Nephron (organoid): ENCODE measurements at regions not wholly inside any gene's neighbourhood (a gene's known extent, or its start where the extent isn't known, plus 50 kb on each side); places are given as distances from the start of the nearest gene placed in this dataset.

Experiments
- H3K27ac Mint-ChIP-seq, 3 experiments: 2 replicates each; pipeline ENCODE4 v1.8.0; 2020; ENCODE audit warnings: mixed read lengths in 3 of 3, mild to moderate bottlenecking in 2 of 3, moderate library complexity in 1 of 3
- H3K27me3 Mint-ChIP-seq: 2 replicates; pipeline ENCODE4 v1.8.0; 2021; ENCODE audit warnings: low read depth, mild to moderate bottlenecking, moderate library complexity, mixed read lengths
- H3K36me3 Mint-ChIP-seq: 2 replicates; pipeline ENCODE4 v1.8.0; 2020; ENCODE audit warnings: low read depth, mixed read lengths
- H3K4me1 Mint-ChIP-seq: 2 replicates; pipeline ENCODE4 v1.8.0; 2020; ENCODE audit warnings: mixed read lengths
- H3K4me3 Mint-ChIP-seq, 3 experiments: 2 replicates each; pipeline ENCODE4 v1.8.0; 2020; ENCODE audit warnings: mild to moderate bottlenecking in 3 of 3, mixed read lengths in 3 of 3, moderate library complexity in 2 of 3
- H3K9me3 Mint-ChIP-seq: 2 replicates; pipeline ENCODE4 v1.8.0; 2020; ENCODE audit warnings: mixed read lengths
- CTCF ChIP-seq, 3 experiments: fragments of 200-600 bp; sonication (generic); IDR thresholded peaks; one replicate each; pipeline ENCODE4 v1.5.0; 2021; ENCODE audit warnings: antibody characterized with exemption in 3 of 3; ENCODE audit not compliant: unreplicated experiment in 3 of 3

DNA sequence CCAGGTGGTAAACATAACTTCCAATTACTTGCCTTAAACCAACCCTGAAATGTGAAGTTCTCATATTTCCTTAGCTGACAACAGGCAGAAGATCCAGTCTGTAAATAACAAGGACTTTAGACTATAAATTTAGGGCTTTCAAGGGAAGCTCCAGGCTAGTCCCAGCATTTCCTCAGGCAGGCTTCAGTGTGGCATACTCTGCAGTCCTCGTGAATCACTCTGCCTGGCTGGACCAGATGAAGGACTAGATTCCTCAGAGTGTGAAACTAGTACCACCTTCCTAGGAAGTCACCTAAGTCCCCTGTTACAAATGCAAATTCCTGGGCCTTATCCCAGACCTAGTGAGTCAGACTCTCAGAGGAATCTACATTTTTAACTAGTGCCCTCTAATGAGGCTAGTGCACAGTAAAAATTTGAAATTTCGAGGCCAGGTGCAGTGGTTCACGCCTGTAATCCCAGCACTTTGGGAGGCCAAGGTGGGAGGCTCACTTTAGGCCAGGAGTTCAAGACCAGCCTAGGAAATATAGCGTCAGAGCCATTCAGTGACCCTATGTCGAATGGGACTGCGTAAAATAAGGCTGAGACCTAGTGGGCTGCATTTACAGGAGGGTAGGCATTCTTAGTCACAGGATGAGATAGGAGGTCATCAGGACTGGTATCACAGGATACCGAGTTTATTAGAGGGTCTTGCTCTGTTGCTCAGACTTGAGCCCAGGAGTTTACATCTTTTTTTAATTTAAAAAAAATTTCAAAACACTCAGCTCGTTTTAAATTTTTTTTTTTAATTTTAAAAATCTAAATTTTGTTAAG, 279.6 kb upstream of the JARID2 start:
- Mint-ChIP-seq H3K4me3 (no peak overlapping the region), H3K4me1 (peaks cover 23% of the 10 kb centered on the region), H3K27me3 (no peaks in the 10 kb centered on the region), H3K27ac (peak overlapping the region in 1 of 3 experiments; percentile 34), H3K9me3 (peaks cover 5% of the 10 kb centered on the region), H3K36me3 (peaks cover 3% of the 10 kb centered on the region)
- no peak for TF ChIP-seq CTCF (IDR thresholded peaks at IDR 0.05; ENCODE audit: unreplicated experiment in 3 of 3)

DNA sequence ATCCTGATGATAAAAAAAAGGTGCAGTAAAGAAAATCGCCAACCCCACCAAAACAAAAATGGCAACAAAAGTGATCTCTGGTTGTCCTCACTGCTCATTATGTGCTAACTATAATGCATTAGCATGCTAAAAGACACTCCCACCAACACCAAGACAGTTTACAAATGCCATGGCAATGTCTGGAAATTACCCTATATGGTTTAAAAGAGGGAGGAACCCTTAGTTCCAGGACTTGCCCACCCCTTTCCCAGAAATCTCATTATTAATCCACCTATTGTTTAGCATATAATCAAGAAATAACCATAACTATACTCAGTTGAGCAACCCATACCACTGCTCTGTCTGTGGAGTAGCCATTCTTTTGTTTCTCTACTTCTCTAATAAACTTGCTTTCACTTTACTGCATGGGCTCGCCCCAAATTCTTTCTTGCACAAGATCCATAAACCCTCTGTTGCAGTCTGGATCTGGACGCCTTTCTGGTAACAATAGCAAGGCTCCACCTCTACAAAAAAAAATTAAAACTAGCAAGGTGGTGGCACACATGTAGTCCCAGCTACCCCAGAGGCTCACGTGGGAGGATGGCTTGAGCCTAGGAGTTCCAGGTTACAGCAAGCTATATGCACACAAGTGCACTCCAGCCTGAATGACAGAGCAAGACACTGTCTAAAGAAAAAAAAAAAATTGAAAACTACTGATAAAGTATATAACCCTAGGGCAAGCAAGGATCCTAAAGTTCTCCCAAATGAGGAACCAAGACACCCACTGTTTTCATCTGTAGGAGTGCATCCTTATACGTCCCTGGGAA, 278.8 kb upstream of the JARID2 start:
- Mint-ChIP-seq H3K4me1 (peaks cover 23% of the 10 kb centered on the region), H3K9me3 (peaks cover 5% of the 10 kb centered on the region), H3K36me3 (peaks cover 3% of the 10 kb centered on the region), H3K27ac (no peak overlapping the region), H3K27me3 (no peaks in the 10 kb centered on the region), H3K4me3 (no peak overlapping the region)
- TF ChIP-seq CTCF (IDR thresholded peaks at IDR 0.05; ENCODE audit: unreplicated experiment in 3 of 3), result no peak

GRCh38 chr6:14968056-14968637, 277.7 kb upstream of the JARID2 start:
- Mint-ChIP-seq H3K4me1 (peaks cover 23% of the 10 kb centered on the region), H3K9me3 (peaks cover 5% of the 10 kb centered on the region), H3K36me3 (peaks cover 3% of the 10 kb centered on the region), H3K27ac (no peak overlapping the region), H3K4me3 (no peak overlapping the region), H3K27me3 (no peaks in the 10 kb centered on the region)
- no peak for TF ChIP-seq CTCF (IDR thresholded peaks at IDR 0.05; ENCODE audit: unreplicated experiment in 3 of 3)

DNA sequence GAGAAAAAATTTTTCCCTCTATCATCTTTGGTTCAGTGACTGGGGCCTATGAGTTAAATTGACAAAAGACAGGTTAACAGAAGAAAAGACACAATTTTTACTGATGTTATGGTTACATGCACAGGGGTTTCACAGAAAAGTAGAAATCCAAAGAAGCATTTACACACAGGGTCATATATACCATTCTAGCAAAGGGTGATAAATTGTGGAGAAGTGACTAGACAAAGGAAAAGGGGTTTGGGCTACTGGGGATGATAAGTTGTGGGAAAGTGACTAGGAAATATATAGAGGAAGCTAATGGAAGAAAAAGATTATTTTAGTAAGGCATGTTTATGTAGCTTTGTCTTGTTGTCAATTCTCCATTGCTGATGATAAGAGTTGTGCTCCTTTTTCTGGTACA, 276.7 kb upstream of the JARID2 start:
- no peak for TF ChIP-seq CTCF (IDR thresholded peaks at IDR 0.05; ENCODE audit: unreplicated experiment in 3 of 3)
- H3K27me3 Mint-ChIP-seq, result no peaks in the 10 kb centered on the region
- H3K9me3 Mint-ChIP-seq, result peaks cover 5% of the 10 kb centered on the region
- peaks cover 3% of the 10 kb centered on the region for H3K36me3 Mint-ChIP-seq
- no peak overlapping the region for H3K27ac Mint-ChIP-seq
- peaks cover 23% of the 10 kb centered on the region for H3K4me1 Mint-ChIP-seq
- no peak overlapping the region for H3K4me3 Mint-ChIP-seq

DNA sequence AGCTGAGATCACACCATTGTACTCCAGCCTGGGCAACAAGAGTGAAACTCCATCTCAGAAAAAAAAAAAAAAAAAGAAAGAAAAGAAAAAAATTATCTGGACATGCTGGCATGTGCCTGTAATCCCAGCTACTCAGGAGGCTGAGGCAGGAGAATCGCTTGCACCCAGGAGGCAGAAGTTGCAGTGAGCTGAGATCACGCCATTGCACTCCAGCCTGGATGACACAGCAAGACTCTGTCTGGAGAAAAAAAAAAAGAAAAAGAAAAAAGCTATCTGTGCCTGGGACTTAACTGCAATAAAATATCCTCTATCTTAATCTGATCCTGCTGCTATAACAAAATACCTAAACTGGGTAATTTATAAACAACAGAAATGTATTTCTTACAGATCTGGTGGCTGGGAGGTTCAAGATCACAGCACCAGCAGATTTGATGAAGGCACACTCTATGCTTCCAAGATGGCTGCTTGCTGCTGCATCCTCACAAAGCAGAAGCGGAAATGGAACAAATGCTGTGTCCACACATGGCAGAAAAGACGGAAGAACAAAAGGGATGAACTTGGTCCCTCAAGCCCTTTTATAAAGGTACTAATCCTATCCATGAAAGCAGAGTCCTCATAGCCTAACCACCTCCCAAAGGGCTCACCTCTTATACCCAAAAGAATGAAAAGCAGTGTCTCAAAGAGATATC, 273.3 kb upstream of the JARID2 start:
- peaks cover 7% of the 10 kb centered on the region for H3K4me1 Mint-ChIP-seq

More for the DNA sequence above, 273.3 kb upstream of the JARID2 start:
- no peak overlapping the region for H3K27ac Mint-ChIP-seq
- no peak for TF ChIP-seq CTCF (IDR thresholded peaks at IDR 0.05; ENCODE audit: unreplicated experiment in 3 of 3)
- H3K4me3 Mint-ChIP-seq, result no peak overlapping the region
- peaks cover 3% of the 10 kb centered on the region for H3K36me3 Mint-ChIP-seq
- peaks cover 5% of the 10 kb centered on the region for H3K9me3 Mint-ChIP-seq
- H3K27me3 Mint-ChIP-seq, result no peaks in the 10 kb centered on the region
